ENCODE measurements at regions not wholly inside any gene's neighbourhood (a gene's known extent, or its start where the extent isn't known, plus 50 kb on each side); places are given as distances from the start of the nearest gene placed in this dataset.

DNA sequence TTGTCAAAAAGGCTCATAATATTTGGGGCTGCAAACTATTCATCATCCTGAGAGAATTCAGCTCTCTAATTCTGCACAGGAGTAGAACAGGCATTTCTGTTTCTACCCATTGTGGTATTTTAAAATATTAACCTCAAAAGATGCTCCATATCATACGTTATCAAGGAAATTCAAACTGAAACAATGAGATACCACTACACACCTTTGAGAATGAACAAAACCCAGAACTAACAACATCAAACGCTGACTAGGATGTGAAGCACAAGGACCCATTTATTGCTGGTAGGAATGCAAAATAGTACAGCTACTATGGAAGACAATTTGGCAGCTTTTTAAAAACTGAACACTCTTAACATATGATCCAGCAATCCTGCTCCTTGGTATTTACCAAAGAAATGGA, 171.8 kb downstream of the DUSP6 start:
- TF ChIP-seq CTCF (conservative IDR thresholded peaks at IDR 0.05) (no peak), EZH2 (IDR thresholded peaks at IDR 0.05; ENCODE audit: low read depth) (no peak)
